T-helper 1 cell treated with Interleukin-12 subunit alpha and Interleukin-12 subunit beta and Interleukin-4 antibody, amounts not matched to agents 30 ng/mL and 1 ng/mL, for 36 hours (primary cell): ENCODE measurements at regions not wholly inside any gene's neighbourhood (a gene's known extent, or its start where the extent isn't known, plus 50 kb on each side); places are given as distances from the start of the nearest gene placed in this dataset.
"Not testable (repeated sequence)": the region's sequence is repeated elsewhere in the genome, so short reads cannot be mapped to it uniquely, and the experiment has no call there.

Experiments
- intact Hi-C: fragments of 100-400 bp; cut with micrococcal nuclease; formaldehyde crosslinking; loops from one replicate; pipeline ENCODE4 v1.15.1; 2024

GRCh38 chr13:50612717-50613116, 230.8 kb downstream of the DLEU7 start:
- intact Hi-C loops, result loop anchor here (5.0 to 10.0 kb wide), 2 partner anchors 615 to 638 kb away; partner anchors contain the start of gene TRIM13

- intact Hi-C loops, result loop anchor here (5.0 to 10.0 kb wide), 2 partner anchors 616 to 639 kb away; partner anchors contain the start of gene TRIM13
These were observed 230.1 kb downstream of the DLEU7 start for GRCh38 chr13:50613356-50613831.

- intact Hi-C loops, result loop anchor here (10.0 kb wide), 1 partner anchor 640 kb away; no protein-coding TSS in a partner anchor
These were observed 228.3 kb downstream of the DLEU7 start for GRCh38 chr13:50615234-50615633.

- intact Hi-C loops, result loop anchor here (10.0 kb wide), 1 partner anchor 641 kb away; no protein-coding TSS in a partner anchor
These were observed 227.4 kb downstream of the DLEU7 start for GRCh38 chr13:50616101-50616500.

- intact Hi-C loops, result loop anchor here (10.0 kb wide), 1 partner anchor 642 kb away; no protein-coding TSS in a partner anchor
These were observed 226.3 kb downstream of the DLEU7 start for GRCh38 chr13:50617134-50617721.

- intact Hi-C loops, result loop anchor here (10.0 kb wide), 1 partner anchor 643 kb away; no protein-coding TSS in a partner anchor
These were observed 225.3 kb downstream of the DLEU7 start for GRCh38 chr13:50618206-50618605.

GRCh38 chr13:50626101-50626547, 217.4 kb downstream of the DLEU7 start:
- intact Hi-C loops, result no loop called here

GRCh38 chr13:50627111-50627510, 216.4 kb downstream of the DLEU7 start:
- intact Hi-C loops, result no loop called here

GRCh38 chr13:50628512-50628911, 215.0 kb downstream of the DLEU7 start:
- intact Hi-C loops, result not testable (repeated sequence)

GRCh38 chr13:50629497-50629896, 214.0 kb downstream of the DLEU7 start:
- intact Hi-C loops, result no loop called here

GRCh38 chr13:50629966-50630365, 213.5 kb downstream of the DLEU7 start:
- intact Hi-C loops, result no loop called here

GRCh38 chr13:50631041-50631440, 212.5 kb downstream of the DLEU7 start:
- intact Hi-C loops, result no loop called here

- intact Hi-C loops, result no loop called here
These were observed 209.2 kb downstream of the DLEU7 start for GRCh38 chr13:50634339-50634738.

GRCh38 chr13:50635504-50635903, 208.0 kb downstream of the DLEU7 start:
- intact Hi-C loops, result no loop called here

- intact Hi-C loops, result no loop called here
These were observed 207.3 kb downstream of the DLEU7 start for GRCh38 chr13:50636007-50636704.

- intact Hi-C loops, result no loop called here
These were observed 200.4 kb downstream of the DLEU7 start for GRCh38 chr13:50643060-50643459.

GRCh38 chr13:50644081-50644871, 199.2 kb downstream of the DLEU7 start:
- intact Hi-C loops, result no loop called here

- intact Hi-C loops, result no loop called here
These were observed 198.4 kb downstream of the DLEU7 start for GRCh38 chr13:50645092-50645491.

- intact Hi-C loops, result no loop called here
These were observed 197.4 kb downstream of the DLEU7 start for GRCh38 chr13:50646070-50646469.

GRCh38 chr13:50649211-50649610, 194.3 kb downstream of the DLEU7 start:
- intact Hi-C loops, result no loop called here
